Activated T-cell treated with anti-CD3 and anti-CD28 coated beads for 24 hours (primary cell): ENCODE measurements at regions not wholly inside any gene's neighbourhood (a gene's known extent, or its start where the extent isn't known, plus 50 kb on each side); places are given as distances from the start of the nearest gene placed in this dataset.
A peak's percentile ranks its signal among the peaks of the same experiment; 100 is the strongest.

Source experiments
- DNase-seq: peaks from one replicate; pipeline ENCODE4 v3.0.0-alpha.2; 2020; ENCODE audit warnings: low read depth

- DNase-seq = no peak
Measured at GRCh38 chr17:65477600-65477999, 83.8 kb downstream of the AXIN2 start.

DNA sequence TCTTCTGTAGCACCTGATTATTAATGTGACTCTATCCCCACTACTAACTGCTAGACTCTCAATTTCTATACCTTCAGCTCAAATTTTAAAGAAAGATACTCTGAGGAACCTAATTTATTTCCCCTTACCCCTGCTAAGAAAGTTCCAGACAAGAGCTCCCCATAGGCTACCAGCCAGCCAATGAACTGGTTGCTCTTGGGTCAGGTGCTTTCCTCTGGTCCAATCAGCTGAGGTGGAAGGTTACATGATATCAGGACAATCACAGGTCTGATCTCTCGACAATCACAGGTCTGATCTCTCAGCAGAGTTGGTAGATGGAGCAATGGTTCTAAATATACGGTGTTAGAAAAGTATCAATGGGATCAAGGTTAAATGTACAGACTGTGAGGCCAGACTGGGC, 86.8 kb downstream of the AXIN2 start:
- no peak for DNase-seq

DNA sequence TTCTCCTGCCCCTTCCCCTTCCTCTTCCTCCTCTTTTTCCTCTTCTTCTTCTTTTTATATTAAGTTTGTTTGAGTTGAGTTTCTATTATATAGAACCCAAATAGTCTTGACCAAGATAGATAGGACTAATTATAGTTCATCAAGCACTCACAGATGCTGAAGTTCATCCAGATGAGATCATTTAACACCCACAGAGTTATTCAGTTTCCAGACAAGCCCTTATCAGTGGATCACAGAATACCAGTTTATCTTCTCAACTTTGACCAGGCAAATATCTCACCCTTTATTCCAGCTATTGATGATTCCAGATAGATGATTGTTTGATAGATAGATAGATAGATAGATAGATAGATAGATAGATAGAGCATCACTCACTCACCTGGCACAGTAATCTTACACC, 87.5 kb downstream of the AXIN2 start:
- no peak for DNase-seq

- DNase-seq = no peak
Measured at GRCh38 chr17:65473363-65473762, 88.1 kb downstream of the AXIN2 start.

DNA sequence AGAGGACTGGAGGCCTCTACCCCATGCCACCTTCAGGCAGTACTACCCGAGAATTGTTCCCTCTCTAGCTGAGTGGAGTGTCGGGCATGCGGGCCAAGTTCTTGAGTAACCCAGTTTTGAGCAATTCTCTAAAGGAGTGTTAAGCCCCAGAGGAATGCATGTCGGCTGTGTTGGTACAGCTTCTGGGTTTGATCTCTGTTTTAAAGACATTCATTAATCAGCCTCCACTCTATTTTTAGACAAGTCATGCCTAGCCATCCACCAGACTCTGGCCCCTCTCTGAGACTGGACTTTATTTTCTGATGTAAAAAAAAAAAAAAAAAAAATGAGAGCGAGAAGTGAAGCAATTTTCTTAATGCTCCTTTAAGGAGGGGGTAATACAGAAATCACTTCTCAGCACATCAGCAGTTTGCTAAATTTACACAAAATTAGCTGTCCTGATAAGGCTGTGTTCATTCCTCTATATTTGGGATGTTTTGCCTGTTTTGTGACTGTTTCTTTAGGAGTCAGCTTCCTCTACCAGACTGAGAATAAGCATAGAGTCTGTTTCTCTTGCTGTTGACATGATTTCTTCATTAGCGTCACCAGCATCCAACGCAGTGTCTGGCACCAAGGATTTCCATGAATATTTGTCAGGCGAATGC, 88.7 kb downstream of the AXIN2 start:
- no peak for DNase-seq

- no peak for DNase-seq
Measured at GRCh38 chr17:65470783-65471182, 90.7 kb downstream of the AXIN2 start.

DNA sequence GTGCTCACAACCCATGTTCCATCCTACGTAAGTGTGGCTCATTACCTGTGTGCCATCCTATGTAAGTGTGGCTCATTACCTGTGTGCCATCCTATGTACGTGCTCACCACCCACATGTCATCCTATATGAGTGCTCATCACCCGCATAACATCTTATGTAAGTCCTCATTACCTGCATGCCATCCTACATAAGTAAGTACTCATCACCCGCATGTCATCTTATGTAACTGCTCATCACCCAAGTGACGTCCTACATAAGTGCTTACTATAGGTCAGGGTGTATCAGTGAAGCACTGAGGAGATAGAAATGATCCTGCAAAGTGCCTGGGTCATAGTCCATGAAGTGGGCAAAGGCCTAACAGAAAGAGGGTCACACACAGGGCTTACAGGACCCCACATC, 93.1 kb downstream of the AXIN2 start:
- DNase-seq = no peak

- no peak for DNase-seq
Measured at GRCh38 chr17:65467156-65467555, 94.3 kb downstream of the AXIN2 start.

DNA sequence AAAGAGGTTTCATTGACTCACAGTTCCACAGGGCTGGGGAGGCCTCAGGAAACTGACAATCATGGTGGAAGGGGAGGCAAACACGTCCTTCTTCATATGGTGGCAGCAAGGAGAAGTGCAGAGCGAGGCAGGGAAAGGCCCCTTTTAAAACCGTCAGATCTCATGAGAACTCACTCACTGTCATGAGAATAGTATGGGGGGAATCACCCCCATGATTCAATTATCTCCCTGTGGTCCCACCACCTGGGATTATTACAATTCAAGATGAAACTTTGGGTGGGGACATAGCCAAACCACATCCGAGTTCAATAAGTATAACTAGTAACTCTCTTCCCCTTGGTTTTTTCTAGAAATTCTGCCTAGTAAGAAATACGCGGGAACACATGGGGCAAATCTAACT, 94.9 kb downstream of the AXIN2 start:
- DNase-seq = no peak

GRCh38 chr17:65463242-65463641, 98.2 kb downstream of the AXIN2 start:
- DNase-seq = no peak

DNA sequence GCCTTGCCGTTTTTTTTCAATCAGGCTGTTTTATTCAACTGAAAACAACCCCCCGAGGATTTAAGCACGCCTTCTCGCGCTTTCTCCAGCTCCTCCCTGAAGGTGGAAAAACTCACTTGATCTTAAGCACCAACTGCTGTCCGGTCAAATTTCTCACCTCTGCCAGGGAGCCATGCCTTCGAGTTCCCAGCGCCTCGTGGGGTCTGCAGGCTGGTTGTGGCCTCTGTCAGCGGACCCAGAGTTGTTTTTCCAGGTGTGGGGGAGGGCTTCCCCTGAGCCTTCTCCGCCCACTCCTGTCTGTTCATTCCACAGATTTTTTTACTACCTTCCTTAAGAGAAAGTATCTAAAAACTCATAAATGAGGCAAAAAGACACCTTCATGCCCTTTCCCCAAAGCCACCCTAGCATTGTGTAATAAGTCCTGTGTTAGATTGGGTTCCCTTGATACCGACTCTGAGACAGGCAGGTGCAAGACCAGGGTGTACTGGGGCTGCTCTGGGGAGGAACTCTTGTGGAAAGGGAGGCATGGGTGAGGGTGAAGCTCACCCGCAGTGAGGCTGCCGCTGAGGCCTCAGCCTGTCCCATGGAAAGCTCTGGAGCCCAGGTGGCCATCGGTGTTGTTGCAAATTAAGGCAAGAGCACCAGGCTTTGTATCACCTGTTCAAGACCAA, 101.6 kb downstream of the AXIN2 start:
- no peak for DNase-seq

DNA sequence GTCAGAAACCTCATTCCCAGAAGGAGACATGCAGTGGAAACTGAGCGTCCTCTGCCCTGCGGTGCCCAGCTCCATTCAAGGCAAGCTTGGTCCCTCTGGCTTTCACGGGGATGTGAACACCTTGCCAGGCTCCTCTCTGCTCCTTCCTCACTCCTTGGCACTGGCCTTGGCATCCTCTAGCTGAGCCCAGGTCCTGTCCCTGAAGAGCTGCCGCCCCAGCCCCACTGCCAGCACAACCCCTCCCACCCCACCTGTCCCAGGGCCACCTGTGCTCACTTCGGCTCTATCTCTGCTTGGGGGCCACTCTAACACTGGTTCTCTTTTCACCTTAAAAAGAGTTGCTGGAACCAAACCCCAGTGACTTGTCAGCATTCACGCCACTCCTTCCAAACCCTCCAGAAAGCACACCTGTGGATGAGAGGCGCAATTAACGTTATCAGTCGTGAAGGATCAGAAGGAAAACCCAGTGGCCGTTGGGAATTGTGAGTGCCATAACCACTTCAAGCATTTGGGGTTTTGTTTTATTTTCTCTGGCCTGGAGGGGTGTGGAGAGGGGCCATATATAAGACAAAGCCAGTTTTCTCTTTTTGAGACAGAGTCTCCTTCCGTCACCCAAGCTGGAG, 103.7 kb downstream of the AXIN2 start:
- no peak for DNase-seq

DNA sequence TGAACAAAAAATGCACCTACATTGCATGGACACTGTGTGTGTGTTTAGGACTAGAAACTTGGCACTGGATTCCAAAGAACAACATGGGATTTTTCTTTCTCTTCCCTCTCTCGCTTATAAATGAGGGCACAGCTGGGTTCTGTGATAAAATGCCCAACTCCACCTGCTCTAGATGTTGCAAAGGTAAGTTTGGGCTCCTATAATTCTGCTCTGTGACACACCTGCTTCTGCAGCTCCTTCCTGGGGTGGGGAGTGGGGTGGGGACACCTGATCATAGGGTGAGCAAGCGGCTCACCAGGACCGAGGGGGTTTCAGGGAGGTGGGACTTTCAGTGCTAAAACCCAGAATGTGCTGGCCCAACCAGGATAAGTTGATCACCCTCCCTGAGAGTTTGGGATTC, 104.3 kb downstream of the AXIN2 start:
- no peak for DNase-seq

DNA sequence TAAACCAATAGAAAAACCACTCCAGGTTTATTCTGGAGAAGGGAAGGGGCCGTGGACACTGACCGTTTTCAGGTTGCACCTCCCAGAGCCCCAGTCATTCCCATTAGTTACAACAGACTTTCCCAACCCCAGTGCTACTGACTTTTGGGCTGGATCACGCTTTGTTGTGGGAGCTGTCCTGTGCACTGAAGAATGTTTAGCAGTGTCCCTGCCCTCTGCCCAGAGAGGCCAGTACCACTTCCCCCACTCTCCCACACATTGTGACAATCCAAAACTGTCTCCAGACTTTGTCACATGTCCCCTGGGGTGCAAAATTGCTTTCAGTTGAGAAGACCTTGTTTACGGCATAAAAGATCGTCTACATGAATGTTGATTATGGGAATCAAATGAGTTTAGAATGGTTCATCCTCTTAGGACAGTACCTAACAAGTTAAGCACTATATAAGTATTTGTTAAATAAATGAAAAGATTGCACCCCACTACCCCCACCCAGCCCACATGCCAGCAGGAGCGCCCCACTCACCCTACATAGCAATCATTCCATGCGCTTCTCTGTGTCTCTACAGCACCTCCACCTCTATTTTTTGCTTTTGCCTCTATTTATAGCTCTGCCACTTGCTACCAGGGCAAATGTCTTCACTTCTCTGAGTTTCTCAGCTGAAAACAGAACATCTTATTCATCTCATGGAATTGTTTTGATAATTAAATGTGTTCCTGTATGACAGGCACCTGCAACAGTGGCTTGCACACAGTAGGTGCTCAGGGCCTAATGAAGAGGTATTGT, 104.9 kb downstream of the AXIN2 start:
- DNase-seq = no peak

GRCh38 chr17:65455972-65456343, 105.5 kb downstream of the AXIN2 start:
- DNase-seq = peak; percentile 4

- no peak for DNase-seq
Measured at GRCh38 chr17:65455154-65455971, 106.1 kb downstream of the AXIN2 start.

DNA sequence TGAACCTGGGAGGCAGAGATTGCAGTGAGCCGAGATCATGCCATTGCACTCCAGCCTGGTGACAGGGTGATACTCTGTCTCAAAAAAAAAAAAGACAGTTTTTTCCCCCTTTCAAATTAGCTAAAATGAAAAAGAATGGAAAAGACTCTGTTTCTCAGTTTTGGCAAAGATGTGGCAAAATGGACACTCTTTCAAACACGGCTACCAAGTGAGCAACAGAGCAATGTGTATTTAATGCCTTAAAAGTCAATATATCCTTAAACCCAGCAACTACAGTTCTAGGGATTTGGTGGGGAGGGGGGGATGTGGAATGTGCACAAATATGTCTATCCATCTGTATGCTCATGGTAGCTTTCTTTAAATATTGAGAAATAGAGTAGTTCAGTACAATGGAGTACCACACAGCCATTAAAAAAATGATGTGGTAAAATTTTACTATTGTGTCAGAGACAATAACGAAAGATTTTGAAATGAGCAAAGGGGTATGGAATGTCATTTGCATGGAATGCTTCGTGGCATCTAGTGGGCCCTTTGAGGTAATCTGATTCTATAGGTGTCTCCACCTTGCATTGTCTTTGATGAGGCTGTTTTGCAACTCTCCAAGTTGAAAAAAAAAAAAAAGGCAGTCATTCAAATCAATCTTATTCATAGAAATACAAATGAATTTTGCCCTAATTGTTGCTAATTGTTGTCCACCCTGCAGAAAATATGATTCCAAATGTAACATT, 108.1 kb downstream of the AXIN2 start:
- DNase-seq = no peak

GRCh38 chr17:65449495-65449894, 112.0 kb downstream of the AXIN2 start:
- no peak for DNase-seq

GRCh38 chr17:65447823-65448222, 113.6 kb downstream of the AXIN2 start:
- DNase-seq = no peak

- no peak for DNase-seq
Measured at GRCh38 chr17:65446838-65447526, 114.5 kb downstream of the AXIN2 start.

- DNase-seq = no peak
Measured at GRCh38 chr17:65446043-65446442, 115.4 kb downstream of the AXIN2 start.
